ENCODE measurements at regions not wholly inside any gene's neighbourhood (a gene's known extent, or its start where the extent isn't known, plus 50 kb on each side); places are given as distances from the start of the nearest gene placed in this dataset.

GRCh38 chr5:2901511-2901910 lies 150.0 kb upstream of the IRX2 start:
- TF ChIP-seq FOXK1 (CRISPR knock-in tag; IDR thresholded peaks at IDR 0.05; ENCODE audit: borderline replicate concordance) (no peak), RBBP5 (IDR thresholded peaks at IDR 0.05; ENCODE audit: borderline replicate concordance, insufficient read depth, low read length, poor library complexity, severe bottlenecking) (no peak), SMC3 (conservative IDR thresholded peaks at IDR 0.05; ENCODE audit: insufficient read depth, low read depth, low read length) (no peak), EZH2 (IDR thresholded peaks at IDR 0.05; ENCODE audit: borderline replicate concordance, low read depth, low read length) (no peak), SP1 (CRISPR knock-in tag; IDR thresholded peaks at IDR 0.05) (no peak), KLF6 (CRISPR knock-in tag; IDR thresholded peaks at IDR 0.05; ENCODE audit: borderline replicate concordance) (no peak), CBX5 (IDR thresholded peaks at IDR 0.05; ENCODE audit: borderline replicate concordance, low read depth) (no peak), KDM4B (IDR thresholded peaks at IDR 0.05; ENCODE audit: borderline replicate concordance in 2 of 2, low read depth in 1 of 2) (no peak), REST (IDR thresholded peaks at IDR 0.05; ENCODE audit: borderline replicate concordance) (no peak), REST (CRISPR knock-in tag; IDR thresholded peaks at IDR 0.05; ENCODE audit: low read depth) (no peak), CTCF (IDR thresholded peaks at IDR 0.05 in 2 of 3, conservative IDR thresholded peaks at IDR 0.05 in 1 of 3; ENCODE audit: insufficient read depth in 2 of 3, low read depth in 1 of 3, low read length in 3 of 3) (no peak), NFE2L1 (tag; IDR thresholded peaks at IDR 0.05; ENCODE audit: borderline replicate concordance, low read depth) (no peak), POLR2AphosphoS2 (IDR thresholded peaks at IDR 0.05; ENCODE audit: low read length) (no peak)
